HL-60 (cell line): ENCODE measurements at regions not wholly inside any gene's neighbourhood (a gene's known extent, or its start where the extent isn't known, plus 50 kb on each side); places are given as distances from the start of the nearest gene placed in this dataset.
"Not testable (repeated sequence)": the region's sequence is repeated elsewhere in the genome, so short reads cannot be mapped to it uniquely, and the experiment has no call there.

ENCODE experiments used
- CTCF ChIP-seq: IDR thresholded peaks from one replicate; pipeline ENCODE4 v1.5.1; 2011; ENCODE audit warnings: low read length, control low read depth, inconsistent platforms; ENCODE audit not compliant: insufficient read depth
- POLR2AphosphoS5 ChIP-seq: IDR thresholded peaks from 2 replicates; pipeline ENCODE4 v1.6.1; 2012; ENCODE audit warnings: low read depth

GRCh38 chr6:5836597-5836996 is 170.1 kb downstream of the NRN1 start:
- not testable (repeated sequence) for TF ChIP-seq CTCF, POLR2AphosphoS5
